Endothelial cell of umbilical vein (primary cell): ENCODE measurements at regions not wholly inside any gene's neighbourhood (a gene's known extent, or its start where the extent isn't known, plus 50 kb on each side); places are given as distances from the start of the nearest gene placed in this dataset.
A peak's percentile ranks its signal among the peaks of the same experiment; 100 is the strongest.

ENCODE experiments used
- BruUV-seq: library from RNA; stranded (reverse); fragments of 400-500 nt; replicated peaks from 2 replicates; lab custom pipeline; 2021; lab: Mats Ljungman, UMichigan
- CTCF ChIA-PET: fragments of 300-600, 350-600 bp; sonication (Branson Sonifier 250); formaldehyde crosslinking; loops from one replicate; lab custom pipeline; 2021; ENCODE audit warnings: antibody characterized with exemption, inconsistent platforms; lab: Charles Lee
- POLR2A ChIA-PET: fragments of 300-600, 350-600 bp; sonication (Branson Sonifier 250); formaldehyde crosslinking; loops from one replicate; lab custom pipeline; 2021; ENCODE audit warnings: antibody characterized with exemption, inconsistent platforms; lab: Charles Lee
- DNase-seq: peaks from one replicate; pipeline ENCODE4 v3.0.0-alpha.2; 2011; ENCODE audit warnings: low read depth, low spot score
- FAIRE-seq: peaks from 2 replicates; lab custom pipeline; 2011; peaks lifted over from hg19 to GRCh38; lab: Jason Lieb, UNC
- H2AFZ ChIP-seq: 2 replicates; pipeline ENCODE4 v1.6.0; 2012; ENCODE audit warnings: low read depth, low read length, control low read depth, inconsistent platforms
- H3K27ac ChIP-seq: 2 replicates; pipeline ENCODE4 v1.5.1; 2011; ENCODE audit warnings: low read depth, mild to moderate bottlenecking, control low read depth, low read length, moderate library complexity; ENCODE audit not compliant: insufficient read depth
- H3K27me3 ChIP-seq, 2 experiments: 2 replicates each; pipeline versions ENCODE4 v1.6.0 to v1.6.1; 2011; ENCODE audit warnings: low read length in 2 of 2, mixed read lengths in 1 of 2; ENCODE audit not compliant: control insufficient read depth in 2 of 2, insufficient read depth in 2 of 2
- H3K36me3 ChIP-seq, 2 experiments: 2 replicates in 1 of 2; 3 replicates in 1 of 2; pipeline ENCODE4 v1.5.1; 2011; ENCODE audit warnings: low read length in 2 of 2, mild to moderate bottlenecking in 1 of 2, moderate library complexity in 1 of 2; ENCODE audit not compliant: control insufficient read depth in 2 of 2, insufficient read depth in 2 of 2; ENCODE audit errors: extremely low read depth in 1 of 2
- H3K4me1 ChIP-seq: 3 replicates; pipeline ENCODE4 v1.5.1; 2011; ENCODE audit warnings: mild to moderate bottlenecking, low read length; ENCODE audit not compliant: control insufficient read depth, insufficient read depth; ENCODE audit errors: extremely low read depth
- H3K4me2 ChIP-seq: 2 replicates; pipeline ENCODE4 v1.6.1; 2011; ENCODE audit warnings: low read length, control low read depth, mixed read lengths; ENCODE audit not compliant: insufficient read depth
- H3K4me3 ChIP-seq, 3 experiments: fragments of 200-600 bp in 1 of 3; sonication (generic), shearing (Covaris generic) in 1 of 3; replicated peaks in 1 of 3; 2 replicates each; pipeline ENCODE4 v1.5.1; 2011 to 2016; ENCODE audit warnings: control low read depth in 3 of 3, low read length in 3 of 3, mild to moderate bottlenecking in 2 of 3, inconsistent platforms in 1 of 3, low read depth in 1 of 3, moderate library complexity in 1 of 3; ENCODE audit not compliant: insufficient read depth in 1 of 3
- H3K79me2 ChIP-seq: 2 replicates; pipeline ENCODE4 v1.6.0; 2012; ENCODE audit warnings: low read length, inconsistent platforms; ENCODE audit not compliant: control insufficient read depth, insufficient read depth
- H3K9ac ChIP-seq: replicated peaks from 2 replicates; pipeline ENCODE3; 2011; ENCODE audit warnings: low read length, control low read depth; ENCODE audit not compliant: insufficient read depth; ENCODE audit errors: extremely low read depth
- H3K9me1 ChIP-seq: replicated peaks from 3 replicates; pipeline ENCODE4 v1.6.0; 2011; ENCODE audit warnings: mild to moderate bottlenecking, low read length; ENCODE audit not compliant: control insufficient read depth, insufficient read depth; ENCODE audit errors: extremely low read depth
- H3K9me3 ChIP-seq: replicated peaks from 2 replicates; pipeline ENCODE4 v1.5.1; 2012; ENCODE audit warnings: low read length, inconsistent platforms; ENCODE audit not compliant: control insufficient read depth, insufficient read depth
- H4K20me1 ChIP-seq: replicated peaks from 2 replicates; pipeline ENCODE3; 2011; ENCODE audit warnings: mild to moderate bottlenecking, low read length; ENCODE audit not compliant: control insufficient read depth, insufficient read depth; ENCODE audit errors: extremely low read depth
- CTCF ChIP-seq, 2 donors: IDR thresholded peaks; 1 replicate in 1 of 2; 2 replicates in 1 of 2; pipeline ENCODE4 v1.5.1; 2011; ENCODE audit warnings: low read length in 2 of 2, mild to moderate bottlenecking in 2 of 2, moderate library complexity in 2 of 2, control low read depth in 1 of 2, inconsistent platforms in 1 of 2, low read depth in 1 of 2; ENCODE audit not compliant: insufficient read depth in 1 of 2; ENCODE audit errors: extremely low read depth in 1 of 2
- EZH2 ChIP-seq: IDR thresholded peaks from 2 replicates; pipeline ENCODE4 v1.6.1; 2012; ENCODE audit warnings: borderline replicate concordance, low read depth, mild to moderate bottlenecking, moderate library complexity, low read length, inconsistent platforms; ENCODE audit not compliant: severe bottlenecking
- FOS ChIP-seq: IDR thresholded peaks from 2 replicates; pipeline ENCODE4 v1.6.1; 2011; ENCODE audit warnings: mild to moderate bottlenecking, low read length, moderate library complexity, borderline replicate concordance; ENCODE audit not compliant: insufficient read depth
- GATA2 ChIP-seq: IDR thresholded peaks from 2 replicates; pipeline ENCODE4 v1.7.0; 2011; ENCODE audit warnings: low read depth, mild to moderate bottlenecking, moderate library complexity, mixed read lengths, low read length; ENCODE audit not compliant: insufficient read length, insufficient read depth
- JUN ChIP-seq: IDR thresholded peaks from 2 replicates; pipeline ENCODE4 v1.6.1; 2011; ENCODE audit warnings: borderline replicate concordance, low read depth; ENCODE audit not compliant: insufficient read length, insufficient read depth
- MAX ChIP-seq: IDR thresholded peaks from 2 replicates; pipeline ENCODE4 v1.6.1; 2011; ENCODE audit not compliant: insufficient read depth, insufficient read length
- MYC ChIP-seq: IDR thresholded peaks from one replicate; pipeline ENCODE4 v1.6.1; 2011; ENCODE audit warnings: mild to moderate bottlenecking, low read depth, low read length
- POLR2A ChIP-seq: IDR thresholded peaks from 2 replicates; pipeline ENCODE4 v1.6.1; 2012; ENCODE audit warnings: low read depth, mild to moderate bottlenecking, control low read depth, low read length
- POLR2AphosphoS5 ChIP-seq: IDR thresholded peaks from 2 replicates; pipeline ENCODE4 v1.6.1; 2012; ENCODE audit warnings: low read depth, mild to moderate bottlenecking, control low read depth, low read length, moderate library complexity; ENCODE audit not compliant: insufficient read depth
- dilution Hi-C: fragments of 300-500 bp; cut with MboI; formaldehyde crosslinking; loops from one replicate; pipeline ENCODE4 v1.15.0; 2019; ENCODE audit warnings: low sequenced_read_pairs; ENCODE audit not compliant: extremely low pct_ligation_motif_present
- intact Hi-C: fragments of 100-400 bp; cut with micrococcal nuclease; formaldehyde crosslinking; loops from one replicate; pipeline ENCODE4 v1.10.0; 2022

GRCh38 chr11:130737866-130738431 is 178.3 kb downstream of the SNX19 start:
- Histone ChIP-seq H3K36me3 (no peaks in the 10 kb centered on the region), H3K27ac (peak overlapping the region; percentile 56)

More at GRCh38 chr11:130737866-130738431, 178.3 kb downstream of the SNX19 start:
- CTCF ChIA-PET = interaction anchor here (0.9 to 2.4 kb wide), 7 partner anchors 7 to 303 kb away, joined by 3 to 12 read pairs (median 7); no protein-coding TSS in a partner anchor
- intact Hi-C loops = loop anchor here (1.0 to 5.0 kb wide), 9 partner anchors 12 to 256 kb away; no protein-coding TSS in a partner anchor
- Histone ChIP-seq H2AFZ (peak overlapping the region; percentile 27), H3K9me3 (no peaks in the 10 kb centered on the region), H3K9ac (peak overlapping the region; percentile 11), H3K9me1 (no peaks in the 10 kb centered on the region), H3K79me2 (no peaks in the 10 kb centered on the region), H4K20me1 (no peaks in the 10 kb centered on the region), H3K4me3 (no peak overlapping the region), H3K4me2 (peak overlapping the region; percentile 21), H3K4me1 (peaks cover 21% of the 10 kb centered on the region), H3K27me3 (no peaks in the 10 kb centered on the region)
- dilution Hi-C loops = no loop called here
- peak; percentile 46 for TF ChIP-seq JUN
- TF ChIP-seq MYC = no peak
- TF ChIP-seq MAX = no peak
- TF ChIP-seq POLR2A = no peak
- TF ChIP-seq CTCF (IDR thresholded peaks at IDR 0.05; ENCODE audit: extremely low read depth in 1 of 2, insufficient read depth in 1 of 2, low read depth in 1 of 2, low read length in 2 of 2) = no peak
- TF ChIP-seq EZH2 = no peak
- peak; percentile 63 for TF ChIP-seq POLR2AphosphoS5
- peak; percentile 96 for TF ChIP-seq GATA2
- peak; percentile 55 for TF ChIP-seq FOS
- POLR2A ChIA-PET = interaction anchor here (0.6 kb wide), 1 partner anchor 749 kb away, joined by 4 read pairs; no protein-coding TSS in a partner anchor
- FAIRE-seq (peak; percentile 87), DNase-seq (peak; percentile 88)
- BruUV-seq = no TSS peak
